Activated CD4-positive, CD25-positive, alpha-beta regulatory T cell treated with anti-CD3 and anti-CD28 coated beads, Interleukin-2, amount 50 U/mL, for 24 hours (primary cell): ENCODE measurements at regions not wholly inside any gene's neighbourhood (a gene's known extent, or its start where the extent isn't known, plus 50 kb on each side); places are given as distances from the start of the nearest gene placed in this dataset.

Experiments used
- ATAC-seq, 2 donors: fragments of 150-1000 bp; cut with Tn5 transposase; one replicate each; pipeline ENCODE4 v1.10.0; 2021; ENCODE audit warnings: mild to moderate bottlenecking in 1 of 2, moderate library complexity in 1 of 2

DNA sequence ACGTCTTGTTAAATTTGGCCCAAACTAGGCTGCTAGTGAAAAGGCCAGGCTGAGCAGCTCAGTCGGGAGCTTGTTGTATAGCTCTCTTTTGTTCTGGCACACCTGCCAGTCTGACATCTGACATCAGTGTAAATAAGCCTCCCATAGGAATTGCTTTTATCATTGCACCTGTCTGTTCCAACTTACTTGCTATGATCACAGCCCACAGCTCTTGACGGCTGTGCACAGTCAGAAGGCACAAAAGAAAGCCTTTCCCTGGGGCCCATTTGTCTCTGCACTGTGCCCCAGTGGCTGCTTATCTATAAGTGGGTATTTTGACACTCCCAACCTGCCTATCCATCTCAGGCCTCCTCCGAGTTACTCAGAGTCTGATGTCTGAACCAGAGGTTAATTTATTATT, 324.5 kb downstream of the NUAK1 start:
- ATAC-seq: no peak

DNA sequence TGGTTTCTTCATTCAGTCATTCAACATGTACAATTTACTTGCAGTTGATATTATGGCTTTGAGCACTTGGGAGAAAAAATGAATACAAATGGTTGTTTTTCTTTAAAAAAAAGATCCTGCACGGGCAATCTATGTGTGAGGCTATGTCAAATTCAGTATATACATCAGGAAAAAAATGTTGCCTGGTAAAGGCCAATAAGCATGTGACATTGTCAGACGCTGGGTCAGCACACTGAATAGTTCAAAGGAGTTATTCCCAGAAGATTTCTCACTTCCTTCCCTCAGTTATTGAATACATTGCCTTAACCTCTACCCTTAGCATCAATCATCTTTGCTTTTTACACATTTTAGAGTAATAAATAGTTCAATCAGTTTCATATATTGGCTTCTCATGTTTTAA, 319.2 kb downstream of the NUAK1 start:
- no peak for ATAC-seq

DNA sequence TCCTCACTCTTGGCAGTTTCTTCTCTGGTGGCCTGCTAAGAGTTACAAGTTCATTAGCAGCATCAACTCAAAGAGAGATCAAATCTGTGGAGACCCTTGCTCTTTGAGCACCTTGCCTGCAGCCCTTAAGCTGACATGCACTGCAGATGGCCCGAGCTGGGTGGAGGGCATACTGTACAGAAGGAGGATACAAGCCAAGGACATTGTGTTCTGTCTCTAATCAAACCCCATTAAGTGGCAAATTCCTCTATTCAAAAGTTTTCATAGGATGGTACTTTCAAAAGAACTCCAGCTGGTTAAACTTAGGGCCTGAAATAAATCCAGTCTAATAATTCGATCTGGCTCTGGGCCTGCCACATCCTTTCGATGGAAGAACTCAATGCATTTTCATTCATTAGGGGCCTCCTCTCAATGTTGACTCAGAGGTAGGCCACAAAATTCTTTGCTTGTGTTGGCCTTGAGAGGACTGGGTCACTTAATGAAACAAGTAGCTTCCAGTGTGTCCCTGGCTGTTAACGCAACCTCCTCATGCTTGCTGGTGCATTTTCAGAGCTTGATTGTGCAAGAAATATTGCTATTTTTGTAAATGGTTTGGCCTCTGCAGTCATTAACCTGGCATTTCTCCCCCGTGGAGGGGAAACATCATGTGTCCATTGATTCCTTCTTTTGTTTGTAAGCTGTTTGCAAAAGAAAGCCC, 318.2 kb downstream of the NUAK1 start:
- no peak for ATAC-seq

DNA sequence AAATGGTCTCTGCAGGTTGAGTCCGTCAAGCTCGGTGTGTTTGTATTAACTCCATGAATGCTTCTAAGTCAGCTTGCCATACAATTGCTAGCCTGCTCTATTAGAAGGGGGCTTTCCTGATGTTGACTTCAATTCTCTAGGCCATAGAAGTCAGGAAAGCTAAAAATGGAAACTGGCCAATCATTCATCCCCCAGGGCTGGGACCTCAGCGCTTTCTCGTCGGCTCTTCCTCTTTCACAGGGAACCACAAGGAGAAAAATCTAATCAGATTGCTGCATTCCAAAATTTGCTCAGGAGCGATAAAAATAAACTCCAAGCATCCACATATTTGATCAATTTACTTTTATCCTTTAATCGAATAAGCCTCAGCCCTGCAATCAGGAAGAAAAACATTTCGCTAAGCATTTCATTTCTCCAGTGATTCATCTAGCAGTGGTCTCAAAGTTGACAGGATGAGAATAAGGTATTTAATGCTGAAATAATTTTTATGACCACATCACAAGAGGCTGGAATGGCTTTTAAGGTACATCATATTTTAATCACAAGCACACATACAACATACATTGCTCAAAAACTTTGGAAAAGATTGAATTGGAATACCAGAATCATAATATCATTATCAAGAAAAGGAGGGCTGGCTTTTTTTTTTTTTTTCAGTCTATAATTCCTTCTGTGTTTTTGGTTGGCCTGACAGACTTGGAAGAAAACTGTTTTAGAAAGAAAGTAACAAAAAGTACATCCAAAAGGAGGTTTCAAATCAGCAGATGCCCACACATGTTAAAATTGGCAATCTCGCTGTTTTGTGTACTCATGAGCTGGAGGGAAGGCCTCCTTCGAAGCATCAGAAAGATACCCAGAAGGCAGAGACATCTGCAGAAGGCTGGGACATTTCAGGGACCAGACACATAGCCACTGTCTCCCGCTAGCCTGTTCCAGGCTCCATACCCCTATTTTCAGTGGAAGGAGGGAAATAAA, 316.3 kb downstream of the NUAK1 start:
- no peak for ATAC-seq

DNA sequence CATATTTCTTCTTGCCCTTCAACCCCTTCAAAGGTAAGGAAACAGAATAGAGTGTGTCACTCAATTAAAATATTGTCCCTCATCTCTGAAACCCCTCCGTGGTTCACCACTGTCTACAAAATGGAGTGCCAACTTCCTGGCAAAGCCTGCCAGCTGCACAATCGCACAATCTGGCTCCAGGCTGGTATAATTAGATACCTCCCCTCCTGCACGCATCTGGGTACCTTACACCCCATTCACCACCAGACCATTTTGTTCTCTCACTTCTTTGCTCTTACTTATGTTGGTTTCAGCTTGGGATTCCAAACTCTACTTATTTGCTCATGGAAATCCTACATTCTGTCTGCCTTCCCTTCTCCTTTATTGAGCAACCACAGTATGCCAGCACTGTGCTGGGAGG, 314.9 kb downstream of the NUAK1 start:
- no peak for ATAC-seq

DNA sequence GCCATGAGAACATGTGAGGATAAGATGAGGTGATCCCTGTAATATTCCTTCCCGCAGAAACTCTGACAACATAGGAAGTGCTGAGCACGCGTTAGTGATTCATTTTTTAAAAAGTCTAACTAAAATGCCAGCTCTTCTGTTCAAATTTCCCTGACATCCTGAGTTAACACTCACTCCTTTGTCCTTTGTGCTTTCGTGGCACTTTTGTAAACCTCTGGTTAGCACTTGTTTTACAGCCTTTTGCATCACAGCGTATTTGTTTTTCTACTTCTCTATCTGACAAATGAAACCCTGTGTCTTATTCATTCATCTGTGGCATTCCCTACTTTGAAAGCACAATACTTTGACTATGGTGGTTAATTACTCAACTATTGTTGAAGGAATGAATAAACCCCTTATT, 313.6 kb downstream of the NUAK1 start:
- no peak for ATAC-seq

DNA sequence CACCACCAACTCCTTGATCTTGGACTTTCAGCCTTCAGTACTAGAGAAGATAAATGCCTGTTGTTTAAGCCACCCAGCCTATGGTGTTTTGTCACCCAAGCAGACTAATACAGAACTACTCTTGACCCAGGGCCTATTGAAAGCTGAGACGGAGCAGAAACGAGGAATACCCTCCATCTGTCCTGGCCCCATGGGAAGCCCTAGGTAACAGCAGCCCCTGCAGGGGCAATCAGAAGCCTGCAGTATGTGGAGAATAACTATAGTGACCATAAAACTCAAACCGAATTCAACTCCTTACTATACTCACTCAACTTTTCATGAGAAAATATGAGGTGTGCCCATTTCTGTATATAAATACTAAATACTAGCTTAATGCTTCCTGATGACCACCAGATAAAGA, 307.4 kb downstream of the NUAK1 start:
- ATAC-seq: no peak

DNA sequence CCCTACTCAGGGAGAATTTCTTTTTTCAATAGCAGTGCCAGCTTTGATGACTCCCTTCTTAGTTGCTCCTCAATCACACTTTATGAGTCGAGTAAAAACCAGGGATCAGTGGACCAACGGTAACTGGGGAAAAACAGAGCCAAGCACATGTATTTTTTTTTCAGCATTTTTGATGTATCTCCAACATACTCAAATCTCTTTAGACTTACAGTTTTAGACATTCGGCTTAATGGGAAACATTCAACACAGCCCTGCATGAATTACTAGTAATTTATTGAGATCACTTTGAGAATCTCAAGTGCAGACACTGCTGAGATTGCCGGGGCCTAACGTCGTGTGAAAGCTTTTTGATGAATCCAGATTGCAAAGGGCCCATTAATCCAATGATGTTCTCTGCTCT, 306.7 kb downstream of the NUAK1 start:
- no peak for ATAC-seq

DNA sequence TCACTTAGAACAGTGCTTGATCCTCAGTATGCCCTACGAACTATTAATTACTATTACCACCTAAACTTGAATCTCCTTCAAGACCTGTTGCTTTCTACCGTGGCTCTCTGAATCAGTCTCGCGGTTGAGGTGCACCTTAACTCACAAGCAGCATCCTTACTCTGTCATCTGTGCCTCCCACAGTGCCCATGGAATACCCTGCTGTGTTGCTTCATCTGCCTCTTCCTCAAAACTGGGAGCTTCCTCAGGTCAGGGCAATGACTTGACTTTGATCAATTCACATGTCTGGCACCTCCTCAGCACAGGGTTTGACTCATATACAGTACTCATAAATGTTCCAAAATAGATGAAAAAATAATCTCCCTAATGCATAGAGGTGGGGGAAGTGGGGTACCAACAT, 305.9 kb downstream of the NUAK1 start:
- no peak for ATAC-seq

DNA sequence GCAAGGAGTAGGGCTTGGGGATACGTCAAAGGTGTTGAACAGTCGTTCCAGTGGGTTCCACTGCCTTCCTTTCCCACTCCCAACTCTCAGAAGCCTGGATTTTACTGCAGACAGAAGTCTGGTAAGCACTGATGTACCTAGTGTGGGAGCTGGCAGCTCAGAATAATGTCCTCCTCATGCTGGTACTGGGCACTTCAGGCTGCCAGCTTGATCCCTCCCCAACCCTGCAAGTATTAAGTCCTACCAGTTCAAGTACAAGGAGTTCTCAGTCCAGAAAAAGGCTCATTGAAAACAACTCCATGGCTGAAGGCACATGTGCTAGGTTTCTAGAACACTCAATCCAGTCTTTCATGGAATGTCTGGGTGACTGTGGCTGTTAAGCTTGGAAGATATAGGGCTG, 304.3 kb downstream of the NUAK1 start:
- ATAC-seq: no peak

DNA sequence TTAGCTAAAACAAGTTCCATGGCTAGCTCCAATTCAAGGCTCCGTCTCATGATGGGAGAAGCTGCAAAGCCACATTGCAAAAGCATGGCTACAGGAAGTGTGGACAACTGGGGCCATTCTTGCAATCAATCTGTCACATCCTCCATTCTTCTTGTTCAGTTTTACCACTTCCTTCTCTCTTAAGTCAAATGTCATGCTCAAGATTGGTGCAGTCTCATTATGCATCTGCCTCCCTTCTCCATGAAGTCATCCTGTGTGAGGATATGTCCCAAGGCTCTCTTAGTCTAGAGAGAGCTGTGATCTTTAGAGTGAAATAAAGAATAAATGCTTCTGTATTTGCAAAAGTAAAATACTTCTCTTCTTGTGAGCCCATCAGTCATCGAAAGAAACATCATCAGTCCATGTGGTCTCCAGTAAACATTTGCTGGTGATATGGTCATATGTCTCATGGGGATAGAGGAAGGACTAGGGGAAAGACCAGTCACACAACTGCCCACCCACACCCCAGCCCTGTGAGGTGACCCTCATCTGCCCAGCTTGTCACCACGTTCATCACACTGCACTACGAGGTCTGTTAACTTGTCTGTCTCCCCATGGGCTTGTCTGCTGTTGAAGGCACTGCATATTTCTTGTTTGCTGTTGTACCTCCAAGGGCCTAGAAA, 303.0 kb downstream of the NUAK1 start:
- no peak for ATAC-seq

DNA sequence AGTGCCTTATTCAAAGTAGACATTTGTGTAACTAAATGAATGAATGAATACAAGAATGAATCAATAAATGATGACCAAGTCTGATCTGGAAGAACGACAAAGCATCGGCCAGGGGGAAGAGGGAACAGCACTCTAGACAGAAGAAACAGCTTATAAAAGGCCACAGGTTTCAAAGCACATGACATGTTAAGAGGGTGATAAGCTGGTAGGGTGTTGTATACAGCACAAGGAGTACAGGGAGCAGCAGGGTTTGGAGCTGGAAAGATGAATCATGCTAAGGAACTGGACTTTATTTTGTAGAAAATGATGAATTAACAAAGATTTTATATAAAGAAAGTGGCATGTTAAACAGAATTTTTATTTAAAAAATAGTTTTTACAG, 302.5 kb downstream of the NUAK1 start:
- no peak for ATAC-seq

DNA sequence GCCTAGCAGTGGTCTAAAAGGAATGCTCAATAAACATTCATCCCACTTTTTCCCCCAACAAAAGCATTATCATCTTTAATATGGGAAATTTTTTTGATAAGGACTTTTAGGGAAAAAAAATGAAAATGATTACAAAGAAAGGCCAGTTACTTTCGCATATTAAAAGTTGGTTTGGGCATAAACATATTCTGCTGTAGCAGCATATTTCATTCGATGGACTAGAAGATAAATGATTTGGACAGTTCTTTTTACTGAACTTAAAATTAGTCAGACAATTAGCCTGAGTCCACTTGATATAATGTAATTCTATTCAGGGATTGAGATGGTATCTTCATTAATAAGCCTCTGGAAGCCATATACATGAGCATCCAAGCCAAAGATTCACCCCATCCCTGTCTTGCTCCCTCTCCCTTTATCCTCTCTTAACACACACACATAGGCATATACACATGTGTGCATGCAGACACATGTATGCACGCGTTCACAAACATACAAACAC, 299.1 kb downstream of the NUAK1 start:
- ATAC-seq: no peak

DNA sequence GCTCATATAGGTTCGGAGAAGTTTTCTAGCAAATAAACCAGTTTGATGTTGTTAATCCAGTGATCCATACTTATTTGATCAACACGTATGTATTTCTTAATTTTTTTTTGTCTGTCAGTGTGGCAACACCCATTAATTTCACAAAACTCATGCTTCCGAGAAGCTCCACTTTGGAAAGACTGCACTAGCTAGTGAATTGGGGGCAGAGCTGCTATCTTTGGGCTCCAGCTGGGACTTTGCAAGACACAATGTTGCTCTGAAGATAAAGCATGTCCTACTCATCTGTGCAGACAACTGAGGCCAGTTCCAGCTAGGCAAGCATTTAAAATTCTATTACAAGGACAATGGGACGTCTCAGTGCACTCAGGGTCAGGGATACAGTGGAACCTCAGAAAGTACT, 298.4 kb downstream of the NUAK1 start:
- ATAC-seq: no peak

DNA sequence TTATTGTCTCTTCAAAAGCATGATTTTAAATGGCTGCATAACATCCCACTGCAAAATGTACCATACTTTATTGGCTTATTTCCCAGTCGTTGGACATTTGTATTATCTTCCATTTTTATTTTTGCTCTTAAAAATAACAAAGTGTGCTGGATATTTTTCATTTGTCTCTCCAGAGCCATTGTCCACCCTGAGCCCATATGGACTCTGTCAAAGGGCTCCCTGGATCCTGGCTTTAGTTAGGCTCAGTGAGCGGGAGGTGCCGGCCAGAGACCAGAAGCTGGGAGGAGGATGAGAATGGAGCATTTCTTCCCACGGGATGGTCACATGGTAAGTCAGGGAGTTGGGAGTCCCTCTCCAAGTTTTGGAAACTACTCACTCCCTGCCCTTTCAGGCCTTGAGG, 296.9 kb downstream of the NUAK1 start:
- ATAC-seq: no peak

DNA sequence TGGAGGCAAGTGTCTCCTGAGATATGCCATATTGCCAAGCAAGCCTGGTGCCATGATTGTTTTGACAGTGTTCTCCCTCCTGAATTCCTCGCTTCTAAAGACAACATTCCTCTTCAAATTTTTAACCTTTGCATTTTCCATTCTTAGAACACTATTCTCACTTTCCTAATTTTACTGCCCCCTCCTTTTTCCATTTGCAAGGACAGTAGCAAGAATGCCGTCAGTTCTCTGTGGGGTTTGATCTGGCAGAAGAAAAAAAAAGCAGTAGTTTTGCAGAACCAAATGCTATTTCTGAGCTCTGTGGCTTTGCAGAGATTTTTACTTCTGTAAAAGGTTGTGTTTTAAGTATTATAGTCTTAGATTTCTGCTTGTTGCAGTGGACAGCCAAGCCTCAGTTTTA, 295.2 kb downstream of the NUAK1 start:
- ATAC-seq: no peak

DNA sequence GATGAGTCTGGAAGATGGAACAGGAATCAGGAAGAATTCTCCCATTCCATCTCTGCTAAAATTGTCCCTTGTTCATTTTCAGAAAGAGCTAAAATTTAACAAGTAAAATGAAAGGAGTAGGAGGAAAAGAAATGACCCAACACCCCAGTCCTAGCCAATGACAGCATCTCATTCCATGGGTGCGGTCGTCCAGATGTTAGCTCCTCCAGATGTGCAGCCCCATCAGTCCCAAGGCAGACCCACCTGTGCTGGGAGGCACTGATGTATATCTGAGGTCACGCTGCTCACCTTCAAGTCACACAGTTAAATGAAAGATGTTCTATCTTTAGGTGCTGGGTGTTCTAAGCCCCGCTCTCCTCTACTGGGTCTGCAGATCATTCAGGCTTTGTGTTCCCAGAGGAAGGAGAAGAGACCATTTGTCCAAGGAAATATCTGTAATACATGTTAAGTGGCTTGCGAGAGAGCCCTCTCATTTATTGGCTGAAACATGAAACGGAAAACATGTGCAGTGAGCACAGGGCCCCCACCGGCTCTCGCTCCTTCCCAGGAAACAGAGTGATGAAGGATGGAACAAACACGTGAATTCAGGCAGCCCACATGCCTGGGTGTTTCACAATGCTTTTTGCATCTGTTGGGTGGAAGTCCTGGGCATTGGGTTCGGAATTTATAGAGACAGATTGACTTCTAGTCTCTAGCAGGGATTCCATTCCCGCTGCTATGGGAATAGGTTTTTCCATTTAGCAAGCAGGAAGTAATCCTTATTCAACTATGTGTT, 294.6 kb downstream of the NUAK1 start:
- ATAC-seq: no peak

DNA sequence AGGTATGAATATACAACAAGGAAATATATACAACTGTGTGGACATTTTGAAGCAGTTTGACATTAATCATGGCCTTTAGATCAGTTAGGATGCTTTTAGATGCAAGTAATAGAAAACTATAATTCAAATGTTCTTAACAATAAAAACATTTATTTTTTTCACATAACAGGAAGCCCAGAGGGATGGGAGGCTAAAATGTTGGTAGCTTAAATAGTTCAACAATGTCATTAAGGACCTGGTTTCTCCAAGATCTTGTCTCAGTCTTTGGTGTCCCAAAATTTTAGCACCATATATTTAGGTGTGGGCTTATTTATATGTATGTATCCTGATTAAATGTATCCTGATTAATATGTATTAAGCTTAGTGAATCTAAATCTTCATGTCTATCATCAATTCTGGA, 292.4 kb downstream of the NUAK1 start:
- ATAC-seq: no peak

DNA sequence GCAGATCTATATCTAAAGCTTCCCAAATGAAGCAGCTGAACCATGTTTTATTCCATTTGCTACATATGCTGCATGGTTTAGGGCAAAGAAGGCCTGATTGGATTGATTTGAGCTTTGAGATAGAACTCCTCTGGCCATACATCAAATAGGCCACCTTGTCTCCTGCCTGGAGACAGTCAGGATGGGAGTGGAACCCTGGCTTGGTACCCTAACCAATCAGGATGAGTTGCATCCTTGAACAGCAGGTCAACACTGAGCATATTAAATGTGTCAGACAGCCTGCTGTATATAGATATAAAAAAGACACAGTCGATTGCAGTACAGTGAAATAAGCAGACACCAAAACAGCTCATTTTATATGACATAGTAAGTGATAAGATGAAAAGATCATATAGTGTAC, 291.7 kb downstream of the NUAK1 start:
- ATAC-seq: no peak

DNA sequence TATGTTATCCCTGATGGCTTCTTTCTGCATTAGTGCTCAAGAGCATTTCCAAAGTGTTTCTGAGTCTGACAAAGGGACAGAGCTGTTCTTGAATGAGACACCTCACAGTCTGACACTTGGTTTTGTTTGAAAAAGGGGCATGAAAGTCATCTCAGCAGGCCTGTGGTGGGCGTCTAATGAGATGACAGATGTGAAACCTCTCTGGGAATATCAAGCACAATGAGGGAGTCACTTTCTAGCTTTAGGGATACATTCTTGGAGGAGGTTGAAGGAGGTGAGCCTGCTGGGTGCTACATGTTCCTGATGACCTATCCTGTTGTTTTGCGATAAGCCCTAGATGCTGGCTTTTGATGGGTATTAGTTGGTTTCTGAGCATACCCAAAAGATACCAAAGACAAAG, 290.5 kb downstream of the NUAK1 start:
- no peak for ATAC-seq

DNA sequence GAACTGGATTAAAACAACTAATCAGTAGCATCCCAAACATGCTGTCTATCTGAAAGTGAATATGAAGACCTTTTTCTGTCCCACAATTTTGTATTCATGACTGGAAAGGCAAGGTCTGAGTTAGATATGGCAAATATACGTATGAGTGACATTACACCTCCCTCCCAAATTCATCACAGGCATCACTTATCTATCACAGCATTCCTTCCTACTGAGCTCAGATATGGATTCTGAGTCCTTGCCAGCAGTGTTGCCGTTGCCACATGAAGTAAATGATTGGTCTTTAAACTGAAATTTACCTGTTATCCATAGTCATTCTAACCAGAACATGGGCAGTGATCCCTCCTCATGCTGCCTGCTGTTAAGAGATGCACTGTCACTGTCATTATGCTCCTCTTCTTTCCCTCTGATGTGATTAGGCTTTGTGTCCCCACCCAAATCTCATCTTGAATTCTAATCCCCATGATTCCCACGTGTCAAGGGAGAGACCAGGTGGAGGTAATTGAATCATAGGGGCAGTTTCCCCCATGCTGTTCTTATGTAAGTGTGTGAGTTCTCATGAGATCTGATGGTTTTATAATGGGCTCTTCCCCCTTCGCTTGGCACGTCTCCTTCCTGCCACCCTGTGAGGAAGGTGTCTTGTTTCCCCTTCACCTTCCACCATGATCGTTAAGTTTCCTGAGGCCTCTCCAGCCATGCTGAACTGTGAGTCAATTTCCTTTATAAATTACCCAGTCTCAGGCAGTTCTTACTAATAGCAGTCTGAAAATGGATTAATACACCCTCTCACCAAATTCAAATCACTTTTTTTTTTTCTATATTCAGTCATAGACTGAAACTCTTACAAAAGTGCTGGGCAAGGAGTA, 288.4 kb downstream of the NUAK1 start:
- no peak for ATAC-seq

DNA sequence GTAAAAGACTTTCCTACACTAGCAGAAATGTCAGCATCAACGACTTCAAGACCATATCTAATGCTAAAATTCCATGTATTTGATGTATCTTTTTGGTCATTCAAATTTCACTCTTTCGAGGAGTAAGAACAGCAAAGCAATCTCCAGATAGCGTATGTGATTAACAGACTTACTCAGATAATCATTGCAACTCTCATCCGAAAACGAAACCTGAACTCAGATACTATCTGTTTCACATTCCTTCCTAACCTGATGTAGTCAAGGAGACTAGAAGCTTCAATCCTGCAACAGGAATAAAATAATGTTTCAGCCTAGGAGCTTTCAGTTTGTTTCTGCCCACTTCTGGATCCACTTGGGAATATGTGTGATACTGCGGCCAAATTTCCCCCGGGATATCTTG, 286.3 kb downstream of the NUAK1 start:
- ATAC-seq: no peak
